A549 (cell line): ENCODE measurements at regions not wholly inside any gene's neighbourhood (a gene's known extent, or its start where the extent isn't known, plus 50 kb on each side); places are given as distances from the start of the nearest gene placed in this dataset.

Experiments
- ATAC-seq, 2 experiments: fragments of 200-7000 bp in 1 of 2; fragments of >200 bp in 1 of 2; cut with Nextera tagmentation in 1 of 2; cut with Tn5 transposase in 1 of 2; 3 replicates each; pipeline versions ENCODE4 v1.8.0 to v1.9.1; 2018 to 2020; ENCODE audit warnings: mild to moderate bottlenecking in 1 of 2, moderate library complexity in 1 of 2
- CTCF ChIA-PET: fragments of 300-600 bp; sonication (Branson Sonifier 250); formaldehyde crosslinking; extraction: SDS; loops from one replicate; lab custom pipeline; 2021; ENCODE audit warnings: antibody characterized with exemption, inconsistent platforms; lab: Yijun Ruan, JAX
- POLR2A ChIA-PET: fragments of 350-600 bp; formaldehyde crosslinking; extraction: SDS; loops from one replicate; lab custom pipeline; 2021; ENCODE audit warnings: antibody characterized with exemption, inconsistent platforms; lab: Yijun Ruan, JAX
- DNase-seq, 2 experiments: peaks; one replicate each; pipeline versions ENCODE4 v3.0.0 to v3.0.0-alpha.2; 2011 to 2016; ENCODE audit warnings: low read depth in 1 of 2, low spot score in 1 of 2
- FAIRE-seq: peaks from 2 replicates; lab custom pipeline; 2011; peaks lifted over from hg19 to GRCh38; lab: Jason Lieb, UNC
- H3K27ac ChIP-seq, 2 experiments: fragments of >200 bp; sonication (Bioruptor Twin); formaldehyde crosslinking; 3 replicates each; pipeline ENCODE4 v1.5.1; 2016 to 2017
- H3K4me1 ChIP-seq: fragments of >200 bp; sonication (Bioruptor Twin); formaldehyde crosslinking; 3 replicates; pipeline ENCODE4 v1.6.1; 2016
- H3K4me2 ChIP-seq: fragments of >200 bp; sonication (Bioruptor Twin); formaldehyde crosslinking; 3 replicates; pipeline ENCODE4 v1.6.1; 2016
- H3K4me3 ChIP-seq: fragments of >200 bp; sonication (Bioruptor Twin); formaldehyde crosslinking; 3 replicates; pipeline ENCODE4 v1.5.1; 2016
- H3K9me3 ChIP-seq: fragments of >200 bp; sonication (Bioruptor Twin); formaldehyde crosslinking; 3 replicates; pipeline ENCODE4 v1.6.1; 2016
- CBX2 ChIP-seq: fragments of 200-600 bp; sonication (generic); IDR thresholded peaks from 2 replicates; pipeline ENCODE4 v1.6.1; 2016; ENCODE audit warnings: low read depth, mild to moderate bottlenecking, borderline replicate concordance
- CHD2 ChIP-seq: fragments of 150-350 bp; IDR thresholded peaks from 2 replicates; pipeline ENCODE4 v1.6.1; 2014; ENCODE audit warnings: low read length; ENCODE audit not compliant: partially characterized antibody
- CHD4 ChIP-seq: fragments of 200-600 bp; sonication (generic); IDR thresholded peaks from 2 replicates; pipeline ENCODE4 v1.6.1; 2016; ENCODE audit warnings: antibody characterized with exemption, mild to moderate bottlenecking, borderline replicate concordance
- CTCF ChIP-seq: fragments of >200 bp; sonication (Bioruptor Twin); formaldehyde crosslinking; IDR thresholded peaks from 3 replicates; pipeline ENCODE4 v1.5.1; 2016
- EHMT2 ChIP-seq: fragments of 200-600 bp; sonication (generic); IDR thresholded peaks from 2 replicates; pipeline ENCODE4 v1.6.1; 2016; ENCODE audit warnings: antibody characterized with exemption, low read depth, mild to moderate bottlenecking, moderate library complexity
- ESRRA ChIP-seq: fragments of 150-350 bp; IDR thresholded peaks from 2 replicates; pipeline ENCODE4 v1.6.1; 2014; ENCODE audit warnings: mild to moderate bottlenecking, low read length, borderline replicate concordance
- FOSB ChIP-seq: fragments of 250-450 bp; sonication (Bioruptor Pico); IDR thresholded peaks from 2 replicates; pipeline ENCODE4 v1.5.0; 2020; ENCODE audit warnings: mild to moderate bottlenecking, moderate library complexity
- GATA3 ChIP-seq: IDR thresholded peaks from 2 replicates; pipeline ENCODE4 v1.6.1; 2012; ENCODE audit warnings: borderline replicate concordance
- HES2 ChIP-seq: fragments of >200 bp; sonication (Bioruptor Twin); formaldehyde crosslinking; IDR thresholded peaks from 2 replicates; pipeline ENCODE4 v1.6.1; 2016
- HOXA7 ChIP-seq: fragments of 250-450 bp; sonication (Bioruptor Pico); IDR thresholded peaks from 2 replicates; pipeline ENCODE4 v1.5.0; 2020; ENCODE audit warnings: mild to moderate bottlenecking, moderate library complexity
- JUN ChIP-seq, 2 experiments: fragments of >200 bp; sonication (Bioruptor Twin); formaldehyde crosslinking; IDR thresholded peaks; 2 replicates in 1 of 2; 3 replicates in 1 of 2; pipeline ENCODE4 v1.6.1; 2016 to 2017
- MAX ChIP-seq: IDR thresholded peaks from 2 replicates; pipeline ENCODE4 v1.6.1; 2012
- MYC ChIP-seq: IDR thresholded peaks from 2 replicates; pipeline ENCODE4 v1.6.1; 2012; ENCODE audit warnings: mild to moderate bottlenecking, inconsistent platforms, low read length, improper control_type of control experiment, borderline replicate concordance
- NPAS2 ChIP-seq: fragments of 250-450 bp; sonication (Bioruptor Pico); IDR thresholded peaks from 2 replicates; pipeline ENCODE4 v1.8.0; 2022; ENCODE audit warnings: mild to moderate bottlenecking, moderate library complexity, borderline replicate concordance
- POLR2AphosphoS2 ChIP-seq: conservative IDR thresholded peaks from 2 replicates; pipeline ENCODE4 v1.6.1; 2012; ENCODE audit warnings: low read length, improper control_type of control experiment, inconsistent platforms
- RAD21 ChIP-seq, 2 experiments: fragments of >200 bp in 1 of 2; sonication (Bioruptor Twin) in 1 of 2; formaldehyde crosslinking in 1 of 2; IDR thresholded peaks in 1 of 2; conservative IDR thresholded peaks in 1 of 2; 2 replicates in 1 of 2; 3 replicates in 1 of 2; pipeline ENCODE4 v1.6.1; 2012 to 2018; ENCODE audit warnings: inconsistent platforms in 1 of 2
- SMC3 ChIP-seq: fragments of >200 bp; sonication (Bioruptor Twin); formaldehyde crosslinking; IDR thresholded peaks from 3 replicates; pipeline ENCODE4 v1.6.1; 2018; ENCODE audit warnings: inconsistent platforms
- TFCP2L1 ChIP-seq: fragments of 250-450 bp; sonication (Bioruptor Pico); IDR thresholded peaks from 2 replicates; pipeline ENCODE4 v1.5.0; 2021; ENCODE audit warnings: mild to moderate bottlenecking
- USF2 ChIP-seq: fragments of 450-650 bp; IDR thresholded peaks from 2 replicates; pipeline ENCODE4 v1.6.1; 2014; ENCODE audit warnings: antibody characterized with exemption
- ZC3H11A ChIP-seq: fragments of 450-650 bp; IDR thresholded peaks from 2 replicates; pipeline ENCODE4 v1.6.1; 2014; ENCODE audit warnings: antibody characterized with exemption, mild to moderate bottlenecking
- ZFP36 ChIP-seq: fragments of 450-650 bp; IDR thresholded peaks from 2 replicates; pipeline ENCODE4 v1.6.1; 2014; ENCODE audit warnings: borderline replicate concordance; ENCODE audit not compliant: partially characterized antibody
- WGBS: methylation state at CpG from one replicate; pipeline ENCODE4 v1.1.6; 2017; ENCODE audit errors: missing lambda C conversion rate; 5-methylcytosine and 5-hydroxymethylcytosine counted together
- TF ChIP-seq, protein P1 (sequence below): IDR thresholded peaks from 2 replicates; pipeline ENCODE4 v1.6.1; 2012; ENCODE audit warnings: low read depth, borderline replicate concordance
- TF ChIP-seq, protein P2 (sequence below): fragments of >200 bp; sonication (Bioruptor Twin); formaldehyde crosslinking; IDR thresholded peaks from 3 replicates; pipeline ENCODE4 v1.6.1; 2016

- Histone ChIP-seq H3K9me3 (peaks cover 1% of the 10 kb centered on the region; the same call in 1 of the 3 replicates), H3K4me3 (no peak overlapping the region), H3K27ac (no peak overlapping the region), H3K4me1 (peaks cover 8% of the 10 kb centered on the region), H3K4me2 (no peak overlapping the region)
- WGBS, result 30% methylated on average over 2 of the region's 2 CpGs
- no peak for ATAC-seq
- no peak for FAIRE-seq
- ChIA-PET POLR2A (no interaction called here), CTCF (interaction anchor here (1.6 to 5.2 kb wide), 3 partner anchors 9 to 627 kb away, joined by 5 to 99 read pairs (median 68); no protein-coding TSS in a partner anchor)
- TF ChIP-seq USF2 (no peak), GATA3 (no peak), SMC3 (no peak), CHD2 (no peak), HES2 (no peak), ZFP36 (no peak), TFCP2L1 (CRISPR knock-in tag) (no peak)
- no peak for DNase-seq
These were observed 85.3 kb downstream of the HHIPL2 start for GRCh38 chr1:222462601-222463000.

DNA sequence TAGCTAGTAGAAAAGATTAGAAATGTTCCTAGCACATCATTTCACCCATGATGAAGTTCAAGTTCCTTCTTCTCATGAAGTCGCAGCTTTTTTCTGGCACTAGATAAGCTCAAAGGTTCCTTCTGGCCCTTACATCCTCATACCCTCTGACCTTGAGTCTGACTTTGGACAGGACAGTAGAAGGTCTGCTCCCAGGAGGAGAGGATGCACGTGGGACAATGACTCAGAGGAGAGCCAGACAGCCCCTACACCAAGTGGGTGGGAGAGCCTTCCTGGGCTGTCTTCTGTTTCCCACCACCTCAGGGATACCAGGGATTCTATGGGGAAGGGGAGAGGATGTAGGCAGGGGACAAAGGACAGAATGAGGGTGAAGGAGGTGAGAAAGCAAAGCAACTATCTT, 86.0 kb downstream of the HHIPL2 start:
- POLR2A ChIA-PET, result no interaction called here
- FAIRE-seq, result no peak
- Histone ChIP-seq H3K9me3 (peaks cover 8% of the 10 kb centered on the region; the same call in 2 of the 3 replicates), H3K27ac (no peak overlapping the region), H3K4me3 (no peak overlapping the region), H3K4me2 (no peak overlapping the region), H3K4me1 (peaks cover 8% of the 10 kb centered on the region)
- no peak for DNase-seq
- TF ChIP-seq ZFP36 (no peak), TFCP2L1 (CRISPR knock-in tag) (no peak), ESRRA (no peak), RAD21 (conservative IDR thresholded peaks at IDR 0.05 in 1 of 2, IDR thresholded peaks at IDR 0.05 in 1 of 2) (no peak), EHMT2 (no peak), CHD4 (no peak), HOXA7 (CRISPR knock-in tag) (no peak), MYC (no peak), ZC3H11A (no peak), POLR2AphosphoS2 (no peak), SMC3 (no peak), FOSB (CRISPR knock-in tag) (no peak), JUN (IDR thresholded peaks at IDR 0.05) (no peak), CTCF (no peak), MAX (no peak), NPAS2 (no peak), CBX2 (no peak)
- TF ChIP-seq, protein P1, sequence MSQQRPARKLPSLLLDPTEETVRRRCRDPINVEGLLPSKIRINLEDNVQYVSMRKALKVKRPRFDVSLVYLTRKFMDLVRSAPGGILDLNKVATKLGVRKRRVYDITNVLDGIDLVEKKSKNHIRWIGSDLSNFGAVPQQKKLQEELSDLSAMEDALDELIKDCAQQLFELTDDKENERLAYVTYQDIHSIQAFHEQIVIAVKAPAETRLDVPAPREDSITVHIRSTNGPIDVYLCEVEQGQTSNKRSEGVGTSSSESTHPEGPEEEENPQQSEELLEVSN, result no peak
- TF ChIP-seq, protein P2, sequence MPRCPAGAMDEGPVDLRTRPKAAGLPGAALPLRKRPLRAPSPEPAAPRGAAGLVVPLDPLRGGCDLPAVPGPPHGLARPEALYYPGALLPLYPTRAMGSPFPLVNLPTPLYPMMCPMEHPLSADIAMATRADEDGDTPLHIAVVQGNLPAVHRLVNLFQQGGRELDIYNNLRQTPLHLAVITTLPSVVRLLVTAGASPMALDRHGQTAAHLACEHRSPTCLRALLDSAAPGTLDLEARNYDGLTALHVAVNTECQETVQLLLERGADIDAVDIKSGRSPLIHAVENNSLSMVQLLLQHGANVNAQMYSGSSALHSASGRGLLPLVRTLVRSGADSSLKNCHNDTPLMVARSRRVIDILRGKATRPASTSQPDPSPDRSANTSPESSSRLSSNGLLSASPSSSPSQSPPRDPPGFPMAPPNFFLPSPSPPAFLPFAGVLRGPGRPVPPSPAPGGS, result no peak
- no peak for ATAC-seq
- CTCF ChIA-PET, result interaction anchor here (5.2 kb wide), 1 partner anchor 171 kb away, joined by 99 read pairs; no protein-coding TSS in a partner anchor
- WGBS, result 45% methylated on average over 2 of the region's 2 CpGs
